OCI-LY3 (cell line): ENCODE measurements at regions not wholly inside any gene's neighbourhood (a gene's known extent, or its start where the extent isn't known, plus 50 kb on each side); places are given as distances from the start of the nearest gene placed in this dataset.

Experiments
- H2AFZ ChIP-seq: fragments of 200-600, 300-600 bp; shearing (Covaris generic); 2 replicates; pipeline ENCODE4 v1.6.0; 2014; ENCODE audit warnings: antibody characterized with exemption, low read depth, low read length
- H3K27ac ChIP-seq: fragments of 200-600, 300-600 bp; sonication (generic); 2 replicates; pipeline ENCODE4 v1.5.1; 2014; ENCODE audit warnings: mild to moderate bottlenecking, low read length, moderate library complexity, mixed read lengths
- H3K27me3 ChIP-seq: fragments of 200-600, 300-600 bp; sonication (generic); 2 replicates; pipeline ENCODE4 v1.6.1; 2014; ENCODE audit warnings: low read depth, low read length, mixed read lengths
- H3K36me3 ChIP-seq: fragments of 200-600, 300-600 bp; sonication (generic); replicated peaks from 2 replicates; pipeline ENCODE3; 2014; ENCODE audit warnings: low read depth, low read length, mixed read lengths
- H3K4me1 ChIP-seq: fragments of 300-600, 200-600 bp; sonication (generic); 2 replicates; pipeline ENCODE4 v1.6.1; 2014; ENCODE audit warnings: low read length, mixed read lengths
- H3K4me2 ChIP-seq: fragments of 200-600, 300-600 bp; sonication (generic); 2 replicates; pipeline ENCODE4 v1.6.1; 2014; ENCODE audit warnings: low read length, mixed read lengths
- H3K4me3 ChIP-seq: fragments of 300-600, 200-600 bp; sonication (generic); 2 replicates; pipeline ENCODE4 v1.5.1; 2014; ENCODE audit warnings: antibody characterized with exemption, mild to moderate bottlenecking, low read length, moderate library complexity
- H3K79me2 ChIP-seq: fragments of 300-600, 200-600 bp; shearing (Covaris generic); 2 replicates; pipeline ENCODE4 v1.6.1; 2014; ENCODE audit warnings: mild to moderate bottlenecking, low read length, mixed read lengths
- H3K9ac ChIP-seq: fragments of 300-600, 200-600 bp; shearing (Covaris generic); 2 replicates; pipeline ENCODE4 v1.6.0; 2014; ENCODE audit warnings: mild to moderate bottlenecking, low read length, moderate library complexity
- H3K9me3 ChIP-seq: fragments of 200-600, 300-600 bp; shearing (Covaris generic); 2 replicates; pipeline ENCODE4 v1.6.1; 2014; ENCODE audit warnings: low read length, mixed read lengths; ENCODE audit not compliant: insufficient read depth
- H4K20me1 ChIP-seq: fragments of 200-600, 300-600 bp; sonication (generic); 2 replicates; pipeline ENCODE4 v1.6.1; 2016; ENCODE audit warnings: low read length, mixed read lengths; ENCODE audit not compliant: insufficient read depth
- EZH2phosphoT487 ChIP-seq: fragments of 200-600 bp; shearing (Covaris generic); IDR thresholded peaks from 2 replicates; pipeline ENCODE4 v1.6.1; 2018; ENCODE audit warnings: antibody characterized with exemption, mixed run types, low read depth
- TF ChIP-seq, protein P1 (sequence below): fragments of 200-600, 300-600 bp; sonication (generic); IDR thresholded peaks from 2 replicates; pipeline ENCODE4 v1.5.1; 2014; ENCODE audit warnings: antibody characterized with exemption, low read length, low read depth

- Histone ChIP-seq H2AFZ (peak overlapping the region; percentile 11; the same call in 1 of the 2 replicates), H3K79me2 (no peaks in the 10 kb centered on the region), H3K9me3 (no peaks in the 10 kb centered on the region), H3K27ac (no peak overlapping the region), H4K20me1 (no peaks in the 10 kb centered on the region), H3K9ac (no peak overlapping the region), H3K4me2 (peak overlapping the region; percentile 5), H3K27me3 (0 out of 2 replicates have a peak, but pooled peaks cover 2% of the 10 kb centered on the region), H3K4me1 (no peaks in the 10 kb centered on the region), H3K4me3 (0 out of 2 replicates have a peak overlapping the region, but pooled peaks have one; percentile 8), H3K36me3 (no peaks in the 10 kb centered on the region)
- TF ChIP-seq, protein P1, sequence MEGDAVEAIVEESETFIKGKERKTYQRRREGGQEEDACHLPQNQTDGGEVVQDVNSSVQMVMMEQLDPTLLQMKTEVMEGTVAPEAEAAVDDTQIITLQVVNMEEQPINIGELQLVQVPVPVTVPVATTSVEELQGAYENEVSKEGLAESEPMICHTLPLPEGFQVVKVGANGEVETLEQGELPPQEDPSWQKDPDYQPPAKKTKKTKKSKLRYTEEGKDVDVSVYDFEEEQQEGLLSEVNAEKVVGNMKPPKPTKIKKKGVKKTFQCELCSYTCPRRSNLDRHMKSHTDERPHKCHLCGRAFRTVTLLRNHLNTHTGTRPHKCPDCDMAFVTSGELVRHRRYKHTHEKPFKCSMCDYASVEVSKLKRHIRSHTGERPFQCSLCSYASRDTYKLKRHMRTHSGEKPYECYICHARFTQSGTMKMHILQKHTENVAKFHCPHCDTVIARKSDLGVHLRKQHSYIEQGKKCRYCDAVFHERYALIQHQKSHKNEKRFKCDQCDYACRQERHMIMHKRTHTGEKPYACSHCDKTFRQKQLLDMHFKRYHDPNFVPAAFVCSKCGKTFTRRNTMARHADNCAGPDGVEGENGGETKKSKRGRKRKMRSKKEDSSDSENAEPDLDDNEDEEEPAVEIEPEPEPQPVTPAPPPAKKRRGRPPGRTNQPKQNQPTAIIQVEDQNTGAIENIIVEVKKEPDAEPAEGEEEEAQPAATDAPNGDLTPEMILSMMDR, result no peak
- no peak for TF ChIP-seq EZH2phosphoT487
Measured at GRCh38 chr4:81808011-81808672, 336.4 kb upstream of the RASGEF1B start.

DNA sequence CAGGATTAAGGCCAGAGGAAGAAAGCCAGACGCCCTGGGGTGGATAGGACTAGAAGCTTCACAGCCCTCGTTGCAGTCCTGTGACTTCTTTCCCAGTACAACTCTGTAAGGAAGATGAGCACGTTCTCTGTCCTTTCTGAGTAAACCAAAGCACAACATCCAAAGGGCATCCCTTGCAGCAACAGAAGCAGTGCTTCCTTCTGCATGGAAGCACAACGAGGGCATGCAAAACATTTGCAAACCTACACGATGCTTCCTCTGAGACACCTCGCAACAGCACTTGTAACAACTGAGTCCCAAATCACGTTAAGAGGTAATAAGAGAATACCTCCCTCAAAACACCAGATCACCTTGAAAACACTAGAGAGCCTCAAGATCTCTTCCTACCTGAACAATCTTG is 335.7 kb upstream of the RASGEF1B start:
- Histone ChIP-seq H3K4me1 (peaks cover 3% of the 10 kb centered on the region; the same call in 1 of the 2 replicates), H3K79me2 (no peaks in the 10 kb centered on the region), H3K4me2 (peak overlapping the region; percentile 5), H2AFZ (peak overlapping the region; percentile 14; the same call in 1 of the 2 replicates), H4K20me1 (no peaks in the 10 kb centered on the region), H3K9ac (no peak overlapping the region), H3K27ac (no peak overlapping the region), H3K27me3 (no peaks in the 10 kb centered on the region), H3K9me3 (no peaks in the 10 kb centered on the region), H3K4me3 (0 out of 2 replicates have a peak overlapping the region, but pooled peaks have one; percentile 8), H3K36me3 (no peaks in the 10 kb centered on the region)
- no peak for TF ChIP-seq EZH2phosphoT487
- TF ChIP-seq, protein P1, result no peak

DNA sequence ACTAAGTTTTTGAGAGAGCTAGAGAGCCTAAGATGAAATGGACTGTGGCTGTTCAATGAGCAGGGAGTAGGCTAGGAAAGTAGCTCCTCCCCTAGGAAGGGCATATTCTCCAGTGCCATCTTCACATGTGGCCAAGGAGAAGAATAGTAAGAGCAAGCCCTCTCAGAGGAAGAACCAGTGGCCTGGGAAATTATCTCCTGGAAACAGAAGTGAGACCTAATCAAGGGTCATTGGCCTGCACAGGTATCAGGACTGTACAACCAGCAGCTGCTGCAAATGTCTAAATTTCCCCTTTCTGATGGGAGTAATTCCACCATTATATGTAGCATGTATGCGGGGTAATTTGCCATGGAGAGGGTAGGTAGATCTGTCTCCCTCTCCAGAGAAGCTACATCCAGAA is 334.8 kb upstream of the RASGEF1B start:
- Histone ChIP-seq H3K79me2 (no peaks in the 10 kb centered on the region), H4K20me1 (no peaks in the 10 kb centered on the region), H3K36me3 (no peaks in the 10 kb centered on the region), H3K9ac (no peak overlapping the region), H3K27ac (no peak overlapping the region), H3K27me3 (no peaks in the 10 kb centered on the region), H2AFZ (no peak overlapping the region), H3K4me1 (peaks cover 5% of the 10 kb centered on the region; the same call in 1 of the 2 replicates), H3K4me3 (no peak overlapping the region), H3K4me2 (no peak overlapping the region), H3K9me3 (no peaks in the 10 kb centered on the region)
- TF ChIP-seq, protein P1, result no peak
- TF ChIP-seq EZH2phosphoT487, result no peak

DNA sequence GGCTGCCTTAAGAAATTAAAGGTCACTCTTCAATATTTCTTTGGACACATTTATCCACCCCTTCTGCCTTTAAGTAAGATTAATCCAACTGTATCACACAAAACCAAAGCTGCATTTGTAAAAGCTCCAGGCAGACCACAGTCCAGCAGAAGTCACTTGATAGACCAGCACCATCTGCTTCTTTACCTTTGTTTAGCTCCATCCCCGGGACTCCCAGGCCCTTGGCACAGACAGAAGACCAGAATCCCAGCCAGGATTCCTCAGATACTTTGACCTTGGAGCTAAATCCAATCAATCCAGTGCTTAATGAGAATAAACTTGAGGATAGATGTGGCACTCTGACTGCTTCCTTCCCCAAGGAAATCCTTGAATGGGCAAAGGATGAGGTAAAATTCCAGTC is 333.1 kb upstream of the RASGEF1B start:
- TF ChIP-seq EZH2phosphoT487, result no peak
- TF ChIP-seq, protein P1, result no peak
- Histone ChIP-seq H3K4me1 (peaks cover 5% of the 10 kb centered on the region; the same call in 1 of the 2 replicates), H3K9ac (no peak overlapping the region), H3K4me2 (no peak overlapping the region), H3K4me3 (no peak overlapping the region), H3K79me2 (no peaks in the 10 kb centered on the region), H4K20me1 (no peaks in the 10 kb centered on the region), H3K9me3 (no peaks in the 10 kb centered on the region), H3K27ac (no peak overlapping the region), H3K36me3 (no peaks in the 10 kb centered on the region), H2AFZ (no peak overlapping the region), H3K27me3 (no peaks in the 10 kb centered on the region)
